Right atrium auricular region (tissue), 2 donors: ENCODE measurements at regions not wholly inside any gene's neighbourhood (a gene's known extent, or its start where the extent isn't known, plus 50 kb on each side); places are given as distances from the start of the nearest gene placed in this dataset.

Experiments
- DNase-seq: peaks from one replicate; pipeline ENCODE4 v3.0.0-alpha.2; 2019; ENCODE audit warnings: low spot score
- H3K27ac ChIP-seq, 2 donors: fragments of 200-600 bp; sonication (generic); 1 replicate in 1 of 2; 2 replicates in 1 of 2; pipeline ENCODE4 v1.5.1; 2016 to 2019
- H3K27me3 ChIP-seq, 2 donors: fragments of 200-600 bp; sonication (generic); one replicate each; pipeline versions ENCODE4 v1.5.1 to v1.6.0; 2017 to 2019
- H3K36me3 ChIP-seq: fragments of 200-600 bp; sonication (generic); one replicate; pipeline ENCODE4 v1.5.1; 2016
- H3K4me1 ChIP-seq, 2 donors: fragments of 200-600 bp; sonication (generic); one replicate each; pipeline versions ENCODE4 v1.5.1 to v1.6.0; 2017 to 2019
- H3K4me3 ChIP-seq, 2 donors: fragments of 200-600 bp; sonication (generic); 1 replicate in 1 of 2; 2 replicates in 1 of 2; pipeline ENCODE4 v1.5.1; 2017 to 2019; ENCODE audit warnings: mild to moderate bottlenecking in 1 of 2, moderate library complexity in 1 of 2
- H3K9me3 ChIP-seq, 2 donors: fragments of 200-600 bp; sonication (generic); one replicate each; pipeline ENCODE4 v1.5.1; 2019
- CTCF ChIP-seq, 2 donors: fragments of 200-600 bp; sonication (generic); IDR thresholded peaks; one replicate each; pipeline ENCODE4 v1.5.1; 2019; ENCODE audit warnings: antibody characterized with exemption in 2 of 2

DNA sequence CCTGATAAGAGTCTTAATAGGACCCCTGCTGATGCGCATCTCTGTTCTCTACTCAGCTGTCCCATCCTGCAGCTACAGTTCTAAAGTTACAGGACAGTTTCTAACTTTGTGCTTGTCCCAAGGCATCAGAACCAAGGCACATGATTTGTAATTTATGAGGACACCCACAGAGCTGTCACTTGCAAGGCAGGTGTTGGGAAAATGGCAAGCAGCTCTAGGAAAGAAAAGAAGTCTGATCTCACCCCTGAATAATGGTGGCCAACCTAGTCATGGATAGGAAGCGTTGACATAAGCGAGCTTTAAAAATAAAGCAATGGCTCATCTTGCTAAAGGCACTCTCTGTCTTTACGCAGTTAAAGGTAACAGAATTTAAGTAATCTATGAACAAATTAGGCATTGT is 127.6 kb upstream of the VGLL2 start:
- H3K27ac ChIP-seq = peak overlapping the region; percentile 22 to 69
- peaks cover 0 to 14% of the 10 kb centered on the region in 2 donors for H3K4me1 ChIP-seq

DNA sequence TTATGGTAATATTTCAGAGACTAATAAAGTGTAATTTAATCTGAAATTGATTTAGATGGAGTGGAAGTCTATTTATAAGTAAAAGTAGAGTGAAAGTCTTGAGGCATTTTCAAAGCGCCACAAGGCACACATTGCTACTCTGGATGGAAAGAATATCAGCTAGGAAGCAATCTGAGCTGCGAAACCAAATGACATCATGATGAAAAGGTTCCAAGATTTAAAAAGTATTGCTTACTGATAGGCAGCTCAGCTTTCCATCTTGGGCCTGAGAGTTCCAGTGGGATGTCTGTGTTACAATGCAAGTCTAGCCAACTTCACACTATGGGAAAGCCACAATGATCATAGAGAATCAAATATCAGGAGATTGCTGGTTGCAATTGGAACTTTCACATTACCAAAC is 126.9 kb upstream of the VGLL2 start:
- DNase-seq = no peak
- Histone ChIP-seq H3K27me3 (no peaks in the 10 kb centered on the region), H3K36me3 (no peaks in the 10 kb centered on the region), H3K9me3 (no peaks in the 10 kb centered on the region), H3K27ac (peak overlapping the region; percentile 47 to 66), H3K4me1 (peaks cover 0 to 21% of the 10 kb centered on the region in 2 donors), H3K4me3 (no peak overlapping the region)
- TF ChIP-seq CTCF (IDR thresholded peaks at IDR 0.05) = no peak

More for the DNA sequence above, 127.6 kb upstream of the VGLL2 start:
- no peak for TF ChIP-seq CTCF (IDR thresholded peaks at IDR 0.05)
- H3K9me3 ChIP-seq = no peaks in the 10 kb centered on the region
- H3K36me3 ChIP-seq = no peaks in the 10 kb centered on the region
- no peak for DNase-seq
- H3K4me3 ChIP-seq = no peak overlapping the region
- H3K27me3 ChIP-seq = no peaks in the 10 kb centered on the region

- Histone ChIP-seq H3K27ac (peak overlapping the region; percentile 47 to 66), H3K27me3 (no peaks in the 10 kb centered on the region), H3K4me3 (no peak overlapping the region), H3K4me1 (peaks cover 0 to 21% of the 10 kb centered on the region in 2 donors), H3K9me3 (no peaks in the 10 kb centered on the region), H3K36me3 (no peaks in the 10 kb centered on the region)
- DNase-seq = no peak
- no peak for TF ChIP-seq CTCF (IDR thresholded peaks at IDR 0.05)
These were observed 126.4 kb upstream of the VGLL2 start for GRCh38 chr6:117138920-117139319.

GRCh38 chr6:117142142-117142541 is 123.2 kb upstream of the VGLL2 start:
- no peaks in the 10 kb centered on the region for H3K36me3 ChIP-seq
- H3K4me1 ChIP-seq = peaks cover 0 to 21% of the 10 kb centered on the region in 2 donors
- no peaks in the 10 kb centered on the region for H3K9me3 ChIP-seq
- no peak for DNase-seq
- no peaks in the 10 kb centered on the region for H3K27me3 ChIP-seq
- peak overlapping the region; percentile 39 to 75 for H3K27ac ChIP-seq
- TF ChIP-seq CTCF (IDR thresholded peaks at IDR 0.05) = no peak
- no peak overlapping the region for H3K4me3 ChIP-seq

DNA sequence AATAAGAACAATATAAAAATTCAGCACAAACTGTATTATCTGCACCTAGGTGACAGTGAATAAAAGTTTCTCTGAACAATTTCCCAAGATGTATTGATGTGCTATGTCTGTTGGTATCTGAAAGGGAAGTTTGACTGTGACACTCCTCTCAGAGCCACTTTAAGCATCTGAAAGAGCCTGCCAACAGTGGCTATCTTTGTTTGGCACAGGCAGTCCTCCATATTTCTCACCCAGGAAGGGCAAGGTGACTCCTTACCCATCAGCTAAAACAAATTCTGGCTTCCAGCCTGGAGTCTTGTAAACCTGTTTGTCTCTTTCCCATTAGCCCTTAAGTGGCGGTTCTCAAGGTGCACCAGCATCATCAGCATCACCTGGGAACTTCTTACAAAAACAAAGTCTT is 122.4 kb upstream of the VGLL2 start:
- Histone ChIP-seq H3K4me3 (no peak overlapping the region), H3K36me3 (no peaks in the 10 kb centered on the region), H3K27me3 (no peaks in the 10 kb centered on the region), H3K9me3 (no peaks in the 10 kb centered on the region), H3K4me1 (peaks cover 0 to 21% of the 10 kb centered on the region in 2 donors), H3K27ac (peak overlapping the region; percentile 39 to 75)
- TF ChIP-seq CTCF (IDR thresholded peaks at IDR 0.05) = no peak
- no peak for DNase-seq

DNA sequence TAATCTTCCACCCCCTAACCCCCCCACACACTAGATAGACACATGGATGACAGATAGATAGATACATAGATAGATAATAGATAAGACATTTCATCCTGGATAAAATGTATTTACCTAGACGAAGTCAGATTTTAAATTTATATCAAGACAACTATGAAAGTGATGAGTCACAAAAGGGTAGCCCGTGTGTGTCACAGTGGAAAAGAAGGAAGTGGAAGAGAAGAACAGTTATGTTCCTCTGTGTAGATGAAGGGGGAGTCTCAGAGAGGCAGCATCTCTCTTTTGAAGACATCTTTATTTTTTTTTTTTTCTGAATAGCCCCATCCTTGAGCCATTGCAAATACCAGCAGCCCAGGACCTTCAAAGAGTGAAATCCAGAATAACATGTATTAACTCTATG is 121.7 kb upstream of the VGLL2 start:
- no peaks in the 10 kb centered on the region for H3K9me3 ChIP-seq
- DNase-seq = no peak
- no peaks in the 10 kb centered on the region for H3K27me3 ChIP-seq
- H3K4me3 ChIP-seq = no peak overlapping the region
- H3K36me3 ChIP-seq = no peaks in the 10 kb centered on the region
- H3K4me1 ChIP-seq = peaks cover 0 to 21% of the 10 kb centered on the region in 2 donors
- no peak for TF ChIP-seq CTCF (IDR thresholded peaks at IDR 0.05)
- peak overlapping the region in 1 of 2 donors; percentile 75 for H3K27ac ChIP-seq
